ENCODE measurements at regions not wholly inside any gene's neighbourhood (a gene's known extent, or its start where the extent isn't known, plus 50 kb on each side); places are given as distances from the start of the nearest gene placed in this dataset.

GRCh38 chr9:18189871-18190670 lies 283.9 kb upstream of the ADAMTSL1 start:
- H3K27me3 ChIP-seq (ENCODE audit: control insufficient read depth in 1 of 2, insufficient read depth in 2 of 2, low read length in 1 of 2), result no peaks in the 10 kb centered on the region
- H3K4me3 ChIP-seq (ENCODE audit: low read length in 2 of 2), result no peak overlapping the region
- ATAC-seq (ENCODE audit: low FRiP score), result no peak
- no peaks in the 10 kb centered on the region for H3K36me3 ChIP-seq (ENCODE audit: control insufficient read depth in 1 of 2, insufficient read depth in 2 of 2, low read length in 1 of 2)
- WGBS, 2 donors, result 14 to 34% methylated on average over 3 of the region's 3 CpGs
- DNase-seq, result no peak
- H3K27ac ChIP-seq (ENCODE audit: low read depth in 1 of 2, low read length in 2 of 2), result no peak overlapping the region
- no peaks in the 10 kb centered on the region for H3K9me3 ChIP-seq (ENCODE audit: control insufficient read depth, low read length)
- intact Hi-C loops (cut with DNase I), result loop anchor here in 1 of 2 donors (10.0 kb wide), 1 partner anchor 45 kb away; no protein-coding TSS in a partner anchor
- H3K4me1 ChIP-seq (ENCODE audit: control insufficient read depth in 1 of 2, insufficient read depth in 2 of 2, low read length in 2 of 2), result peaks cover 4 to 6% of the 10 kb centered on the region in 2 donors

GRCh38 chr9:18190671-18191374 lies 283.1 kb upstream of the ADAMTSL1 start:
- DNase-seq (no peak), ATAC-seq (ENCODE audit: low FRiP score) (peak; percentile 15)
- WGBS, 2 donors, result 43 to 50% methylated on average over 4 of the region's 4 CpGs
- Histone ChIP-seq H3K4me1 (ENCODE audit: control insufficient read depth in 1 of 2, insufficient read depth in 2 of 2, low read length in 2 of 2) (peaks cover 4 to 6% of the 10 kb centered on the region in 2 donors), H3K4me3 (ENCODE audit: low read length in 2 of 2) (no peak overlapping the region), H3K36me3 (ENCODE audit: control insufficient read depth in 1 of 2, insufficient read depth in 2 of 2, low read length in 1 of 2) (no peaks in the 10 kb centered on the region), H3K9me3 (ENCODE audit: control insufficient read depth, low read length) (no peaks in the 10 kb centered on the region), H3K27ac (ENCODE audit: low read depth in 1 of 2, low read length in 2 of 2) (peak overlapping the region in 1 of 2 donors; percentile 54), H3K27me3 (ENCODE audit: control insufficient read depth in 1 of 2, insufficient read depth in 2 of 2, low read length in 1 of 2) (no peaks in the 10 kb centered on the region)
- intact Hi-C loops (cut with DNase I), result loop anchor here in 1 of 2 donors (10.0 kb wide), 1 partner anchor 46 kb away; no protein-coding TSS in a partner anchor

GRCh38 chr9:18194316-18194715 lies 279.6 kb upstream of the ADAMTSL1 start:
- 6 to 18% methylated on average over 3 of the region's 3 CpGs for WGBS, 2 donors
- H3K36me3 ChIP-seq (ENCODE audit: control insufficient read depth in 1 of 2, insufficient read depth in 2 of 2, low read length in 1 of 2), result no peaks in the 10 kb centered on the region
- no peak overlapping the region for H3K4me3 ChIP-seq (ENCODE audit: low read length in 2 of 2)
- intact Hi-C loops (cut with DNase I), result loop anchor here in 1 of 2 donors (10.0 kb wide), 1 partner anchor 50 kb away; no protein-coding TSS in a partner anchor
- no peak overlapping the region for H3K27ac ChIP-seq (ENCODE audit: low read depth in 1 of 2, low read length in 2 of 2)
- no peaks in the 10 kb centered on the region for H3K27me3 ChIP-seq (ENCODE audit: control insufficient read depth in 1 of 2, insufficient read depth in 2 of 2, low read length in 1 of 2)
- H3K9me3 ChIP-seq (ENCODE audit: control insufficient read depth, low read length), result no peaks in the 10 kb centered on the region
- H3K4me1 ChIP-seq (ENCODE audit: control insufficient read depth in 1 of 2, insufficient read depth in 2 of 2, low read length in 2 of 2), result peaks cover 4 to 6% of the 10 kb centered on the region in 2 donors
- no peak for ATAC-seq (ENCODE audit: low FRiP score)
- DNase-seq, result no peak

GRCh38 chr9:18195223-18195622 lies 278.7 kb upstream of the ADAMTSL1 start:
- Histone ChIP-seq H3K4me1 (ENCODE audit: control insufficient read depth in 1 of 2, insufficient read depth in 2 of 2, low read length in 2 of 2) (peaks cover 4 to 6% of the 10 kb centered on the region in 2 donors), H3K27ac (ENCODE audit: low read depth in 1 of 2, low read length in 2 of 2) (no peak overlapping the region), H3K27me3 (ENCODE audit: control insufficient read depth in 1 of 2, insufficient read depth in 2 of 2, low read length in 1 of 2) (no peaks in the 10 kb centered on the region), H3K36me3 (ENCODE audit: control insufficient read depth in 1 of 2, insufficient read depth in 2 of 2, low read length in 1 of 2) (no peaks in the 10 kb centered on the region), H3K4me3 (ENCODE audit: low read length in 2 of 2) (no peak overlapping the region), H3K9me3 (ENCODE audit: control insufficient read depth, low read length) (no peaks in the 10 kb centered on the region)
- intact Hi-C loops (cut with DNase I), result loop anchor here in 1 of 2 donors (10.0 kb wide), 1 partner anchor 50 kb away; no protein-coding TSS in a partner anchor
- WGBS, 2 donors, result 81 to 82% methylated on average over 3 of the region's 3 CpGs
- ATAC-seq (ENCODE audit: low FRiP score), result no peak
- no peak for DNase-seq

- intact Hi-C loops (cut with DNase I), result no loop called here
- H3K4me1 ChIP-seq (ENCODE audit: control insufficient read depth in 1 of 2, insufficient read depth in 2 of 2, low read length in 2 of 2), result no peaks in the 10 kb centered on the region
- ATAC-seq (ENCODE audit: low FRiP score), result no peak
- H3K27me3 ChIP-seq (ENCODE audit: control insufficient read depth in 1 of 2, insufficient read depth in 2 of 2, low read length in 1 of 2), result no peaks in the 10 kb centered on the region
- 93 to 95% methylated on average over 4 of the region's 4 CpGs for WGBS, 2 donors
- DNase-seq, result no peak
- no peaks in the 10 kb centered on the region for H3K9me3 ChIP-seq (ENCODE audit: control insufficient read depth, low read length)
- H3K36me3 ChIP-seq (ENCODE audit: control insufficient read depth in 1 of 2, insufficient read depth in 2 of 2, low read length in 1 of 2), result no peaks in the 10 kb centered on the region
- no peak overlapping the region for H3K4me3 ChIP-seq (ENCODE audit: low read length in 2 of 2)
- no peak overlapping the region for H3K27ac ChIP-seq (ENCODE audit: low read depth in 1 of 2, low read length in 2 of 2)
Observed at GRCh38 chr9:18202924-18203323, 271.0 kb upstream of the ADAMTSL1 start.

- Histone ChIP-seq H3K27me3 (ENCODE audit: control insufficient read depth in 1 of 2, insufficient read depth in 2 of 2, low read length in 1 of 2) (no peaks in the 10 kb centered on the region), H3K36me3 (ENCODE audit: control insufficient read depth in 1 of 2, insufficient read depth in 2 of 2, low read length in 1 of 2) (no peaks in the 10 kb centered on the region), H3K27ac (ENCODE audit: low read depth in 1 of 2, low read length in 2 of 2) (no peak overlapping the region), H3K4me3 (ENCODE audit: low read length in 2 of 2) (no peak overlapping the region), H3K4me1 (ENCODE audit: control insufficient read depth in 1 of 2, insufficient read depth in 2 of 2, low read length in 2 of 2) (peaks cover 0 to 4% of the 10 kb centered on the region in 2 donors), H3K9me3 (ENCODE audit: control insufficient read depth, low read length) (no peaks in the 10 kb centered on the region)
- DNase-seq, result no peak
- ATAC-seq (ENCODE audit: low FRiP score), result no peak
- intact Hi-C loops (cut with DNase I), result loop anchor here (5.0 kb wide), 2 partner anchors 300 to 315 kb away; no protein-coding TSS in a partner anchor
- WGBS, 2 donors, result 83 to 86% methylated on average over 3 of the region's 3 CpGs
Observed at GRCh38 chr9:18207735-18208134, 266.2 kb upstream of the ADAMTSL1 start.

- ATAC-seq (ENCODE audit: low FRiP score) (peak; percentile 44), DNase-seq (no peak)
- H3K27ac ChIP-seq (ENCODE audit: low read depth in 1 of 2, low read length in 2 of 2), result no peak overlapping the region
- no peaks in the 10 kb centered on the region for H3K27me3 ChIP-seq (ENCODE audit: control insufficient read depth in 1 of 2, insufficient read depth in 2 of 2, low read length in 1 of 2)
- intact Hi-C loops (cut with DNase I), result loop anchor here (5.0 kb wide), 2 partner anchors 301 to 316 kb away; no protein-coding TSS in a partner anchor
- H3K9me3 ChIP-seq (ENCODE audit: control insufficient read depth, low read length), result no peaks in the 10 kb centered on the region
- 35 to 36% methylated on average over 3 of the region's 3 CpGs for WGBS, 2 donors
- no peaks in the 10 kb centered on the region for H3K36me3 ChIP-seq (ENCODE audit: control insufficient read depth in 1 of 2, insufficient read depth in 2 of 2, low read length in 1 of 2)
- peaks cover 0 to 4% of the 10 kb centered on the region in 2 donors for H3K4me1 ChIP-seq (ENCODE audit: control insufficient read depth in 1 of 2, insufficient read depth in 2 of 2, low read length in 2 of 2)
- H3K4me3 ChIP-seq (ENCODE audit: low read length in 2 of 2), result no peak overlapping the region
Observed at GRCh38 chr9:18208166-18209059, 265.5 kb upstream of the ADAMTSL1 start.

- Histone ChIP-seq H3K9me3 (ENCODE audit: control insufficient read depth, low read length) (no peaks in the 10 kb centered on the region), H3K4me3 (ENCODE audit: low read length in 2 of 2) (no peak overlapping the region), H3K36me3 (ENCODE audit: control insufficient read depth in 1 of 2, insufficient read depth in 2 of 2, low read length in 1 of 2) (no peaks in the 10 kb centered on the region), H3K27ac (ENCODE audit: low read depth in 1 of 2, low read length in 2 of 2) (no peak overlapping the region), H3K4me1 (ENCODE audit: control insufficient read depth in 1 of 2, insufficient read depth in 2 of 2, low read length in 2 of 2) (peaks cover 0 to 4% of the 10 kb centered on the region in 2 donors), H3K27me3 (ENCODE audit: control insufficient read depth in 1 of 2, insufficient read depth in 2 of 2, low read length in 1 of 2) (no peaks in the 10 kb centered on the region)
- WGBS, 2 donors, result 91 to 96% methylated on average over 3 of the region's 3 CpGs
- DNase-seq, result no peak
- intact Hi-C loops (cut with DNase I), result loop anchor here (10.0 kb wide), 1 partner anchor 681 kb away; no protein-coding TSS in a partner anchor
- no peak for ATAC-seq (ENCODE audit: low FRiP score)
Observed at GRCh38 chr9:18215626-18216025, 258.3 kb upstream of the ADAMTSL1 start.
